Trophoblast cell (in vitro differentiated cells and primary cell): ENCODE measurements at regions not wholly inside any gene's neighbourhood (a gene's known extent, or its start where the extent isn't known, plus 50 kb on each side); places are given as distances from the start of the nearest gene placed in this dataset.

Experiments used
- DNase-seq, 2 donors: peaks; one replicate each; pipeline ENCODE4 v3.0.0-alpha.2; 2016
- H2AFZ ChIP-seq: 2 replicates; pipeline ENCODE4 v1.6.1; 2013; ENCODE audit warnings: low read length, moderate library complexity, mild to moderate bottlenecking; ENCODE audit not compliant: insufficient read depth, poor library complexity
- H2AK5ac ChIP-seq: 2 replicates; pipeline ENCODE4 v1.6.1; 2013; ENCODE audit warnings: mild to moderate bottlenecking, low read length
- H2BK120ac ChIP-seq: 2 replicates; pipeline ENCODE4 v1.6.1; 2013; ENCODE audit warnings: low read length, mild to moderate bottlenecking, moderate library complexity; ENCODE audit not compliant: insufficient read depth, poor library complexity
- H2BK12ac ChIP-seq: 2 replicates; pipeline ENCODE4 v1.6.1; 2013; ENCODE audit warnings: mild to moderate bottlenecking, low read length, moderate library complexity
- H2BK5ac ChIP-seq: 2 replicates; pipeline ENCODE4 v1.6.1; 2013; ENCODE audit warnings: low read length, low read depth, moderate library complexity, mild to moderate bottlenecking; ENCODE audit not compliant: poor library complexity
- H3K14ac ChIP-seq: 2 replicates; pipeline ENCODE4 v1.6.1; 2013; ENCODE audit warnings: mild to moderate bottlenecking, low read length
- H3K18ac ChIP-seq: 2 replicates; pipeline ENCODE4 v1.6.1; 2013; ENCODE audit warnings: mild to moderate bottlenecking, low read length
- H3K23ac ChIP-seq: 2 replicates; pipeline ENCODE4 v1.6.1; 2013; ENCODE audit warnings: low read length
- H3K27ac ChIP-seq: 2 replicates; pipeline ENCODE4 v1.5.1; 2013; ENCODE audit warnings: low read depth, mild to moderate bottlenecking, inconsistent platforms, low read length, moderate library complexity
- H3K27me3 ChIP-seq: 2 replicates; pipeline ENCODE4 v1.6.1; 2013; ENCODE audit warnings: inconsistent platforms, mild to moderate bottlenecking, low read length, moderate library complexity; ENCODE audit not compliant: insufficient read depth
- H3K36me3 ChIP-seq, 2 experiments: 1 replicate in 1 of 2; 2 replicates in 1 of 2; pipeline ENCODE4 v1.6.1; 2013; ENCODE audit warnings: low read length in 2 of 2, mild to moderate bottlenecking in 2 of 2, moderate library complexity in 1 of 2; ENCODE audit not compliant: insufficient read depth in 2 of 2, control insufficient read depth in 1 of 2
- H3K4ac ChIP-seq: 2 replicates; pipeline ENCODE4 v1.6.1; 2013; ENCODE audit warnings: low read depth, mild to moderate bottlenecking, low read length, moderate library complexity
- H3K4me1 ChIP-seq, 2 experiments: 1 replicate in 1 of 2; 2 replicates in 1 of 2; pipeline ENCODE4 v1.6.1; 2013; ENCODE audit warnings: low read length in 2 of 2, mild to moderate bottlenecking in 2 of 2, moderate library complexity in 1 of 2; ENCODE audit not compliant: insufficient read depth in 2 of 2, control insufficient read depth in 1 of 2
- H3K4me2 ChIP-seq: 2 replicates; pipeline ENCODE4 v1.6.1; 2013; ENCODE audit warnings: inconsistent platforms, mild to moderate bottlenecking, low read length, moderate library complexity
- H3K4me3 ChIP-seq: 2 replicates; pipeline ENCODE4 v1.5.1; 2013; ENCODE audit warnings: mild to moderate bottlenecking, low read depth, low read length, inconsistent platforms
- H3K79me1 ChIP-seq: one replicate; pipeline ENCODE4 v1.6.1; 2013; ENCODE audit warnings: low read length
- H3K79me2 ChIP-seq: 2 replicates; pipeline ENCODE4 v1.6.1; 2013; ENCODE audit warnings: low read length, mild to moderate bottlenecking; ENCODE audit not compliant: control insufficient read depth, insufficient read depth, poor library complexity
- H3K9ac ChIP-seq: 2 replicates; pipeline ENCODE4 v1.6.1; 2013; ENCODE audit warnings: mild to moderate bottlenecking, low read length
- H3K9me3 ChIP-seq: 2 replicates; pipeline ENCODE4 v1.6.1; 2013; ENCODE audit warnings: low read depth, mild to moderate bottlenecking, control low read depth, inconsistent platforms, low read length; ENCODE audit not compliant: insufficient read depth
- H4K12ac ChIP-seq: 2 replicates; pipeline ENCODE4 v1.6.1; 2013; ENCODE audit warnings: low read depth, mild to moderate bottlenecking, low read length, moderate library complexity
- H4K8ac ChIP-seq: 2 replicates; pipeline ENCODE4 v1.6.1; 2013; ENCODE audit warnings: low read depth, mild to moderate bottlenecking, low read length, moderate library complexity
- H4K91ac ChIP-seq: one replicate; pipeline ENCODE4 v1.6.1; 2013; ENCODE audit warnings: low read depth, mild to moderate bottlenecking, low read length, moderate library complexity
- WGBS: extraction: QIAGEN DNeasy Blood & Tissue Kit; methylation state at CpG from one replicate; pipeline ENCODE4 v1.1.7; 2013; ENCODE audit warnings: missing lambda C conversion rate; ENCODE audit not compliant: insufficient read length, insufficient coverage; ENCODE audit errors: extremely low coverage; 5-methylcytosine and 5-hydroxymethylcytosine counted together

DNA sequence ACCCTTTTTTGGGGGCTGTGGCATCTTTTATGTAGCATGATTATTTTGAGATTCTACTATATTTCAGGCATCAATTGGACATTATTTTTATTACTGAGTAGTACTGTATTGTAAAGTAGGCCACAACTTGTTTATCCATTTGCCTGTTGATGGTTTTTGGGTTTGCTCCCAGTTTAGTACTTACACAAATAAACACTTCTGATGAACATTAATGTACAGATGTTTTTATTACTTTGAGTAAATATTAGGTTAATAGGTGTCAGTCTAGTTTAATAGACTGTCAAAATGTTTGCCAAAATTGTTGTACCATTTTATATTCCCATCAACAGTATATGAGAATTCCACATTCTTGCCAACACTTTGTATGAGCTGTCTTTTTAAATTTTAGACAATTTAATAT lies 214.9 kb upstream of the MAD2L1 start:
- H4K8ac ChIP-seq = no peak overlapping the region
- no peak overlapping the region for H2BK5ac ChIP-seq
- H3K27me3 ChIP-seq = no peaks in the 10 kb centered on the region
- H3K79me2 ChIP-seq = no peaks in the 10 kb centered on the region
- H2AK5ac ChIP-seq = no peak overlapping the region
- no peak overlapping the region for H3K4me2 ChIP-seq
- no peaks in the 10 kb centered on the region for H3K9me3 ChIP-seq
- no peak overlapping the region for H3K4ac ChIP-seq
- DNase-seq = no peak
- H3K4me3 ChIP-seq = no peak overlapping the region
- H2BK12ac ChIP-seq = no peak overlapping the region
- H3K27ac ChIP-seq = no peak overlapping the region
- no peak overlapping the region for H4K91ac ChIP-seq
- no peak overlapping the region for H2AFZ ChIP-seq
- H4K12ac ChIP-seq = no peak overlapping the region
- no peak overlapping the region for H3K23ac ChIP-seq
- H3K9ac ChIP-seq = no peak overlapping the region
- H3K79me1 ChIP-seq = no peaks in the 10 kb centered on the region
- H3K4me1 ChIP-seq = no peaks in the 10 kb centered on the region
- no peak overlapping the region for H3K14ac ChIP-seq
- no peak overlapping the region for H3K18ac ChIP-seq
- H3K36me3 ChIP-seq = no peaks in the 10 kb centered on the region
- H2BK120ac ChIP-seq = no peak overlapping the region

DNA sequence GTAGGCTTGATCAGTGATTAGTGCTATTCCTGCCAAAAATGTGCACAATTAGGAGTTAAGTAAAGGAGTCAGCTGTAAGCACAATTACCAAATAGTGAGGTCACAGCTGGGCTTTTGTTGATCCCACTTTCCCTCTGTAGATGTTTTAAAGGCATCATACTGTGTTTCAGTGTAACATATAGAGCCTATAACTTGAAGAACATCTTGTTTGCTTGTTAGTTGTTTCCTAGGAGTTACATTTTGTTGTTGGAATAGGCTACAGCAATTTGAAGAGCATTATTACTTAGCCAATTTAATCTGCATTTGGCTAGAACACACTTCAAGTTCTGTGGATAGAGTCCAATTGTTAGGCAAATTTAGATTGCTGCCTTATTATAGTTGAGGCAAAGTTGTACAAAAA lies 210.7 kb upstream of the MAD2L1 start:
- no peak for DNase-seq
- Histone ChIP-seq H3K36me3 (no peaks in the 10 kb centered on the region), H3K27me3 (no peaks in the 10 kb centered on the region), H3K79me2 (no peaks in the 10 kb centered on the region), H2BK12ac (no peak overlapping the region), H3K4ac (no peak overlapping the region), H2BK5ac (no peak overlapping the region), H4K12ac (no peak overlapping the region), H3K4me1 (no peaks in the 10 kb centered on the region), H3K4me3 (no peak overlapping the region), H4K8ac (no peak overlapping the region), H2BK120ac (no peak overlapping the region), H3K4me2 (no peak overlapping the region), H2AFZ (no peak overlapping the region), H3K9me3 (no peaks in the 10 kb centered on the region), H3K9ac (no peak overlapping the region), H3K79me1 (no peaks in the 10 kb centered on the region), H3K23ac (no peak overlapping the region), H4K91ac (no peak overlapping the region), H2AK5ac (no peak overlapping the region), H3K27ac (no peak overlapping the region), H3K14ac (no peak overlapping the region), H3K18ac (no peak overlapping the region)

DNA sequence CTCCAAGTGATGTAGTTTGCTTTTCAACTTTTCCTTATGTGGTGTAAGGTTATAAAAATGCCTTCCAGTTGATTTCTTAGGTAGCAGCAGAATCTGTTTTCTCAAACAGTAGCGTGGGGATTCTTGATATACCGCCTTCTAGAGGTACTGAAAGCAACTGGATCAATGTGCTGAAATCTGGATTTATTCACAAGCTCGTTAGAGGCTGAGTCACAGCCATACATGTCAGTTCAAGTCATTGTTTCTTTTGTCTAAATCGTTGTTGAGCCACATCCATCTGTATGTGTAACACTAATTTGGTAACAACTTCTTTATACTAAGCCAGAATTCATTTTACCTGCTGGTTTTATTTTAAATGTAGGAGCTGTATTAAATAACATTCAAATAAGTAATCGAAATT lies 200.0 kb upstream of the MAD2L1 start:
- Histone ChIP-seq H3K79me2 (no peaks in the 10 kb centered on the region), H3K4me2 (no peak overlapping the region), H2AFZ (no peak overlapping the region), H3K23ac (no peak overlapping the region), H3K9ac (no peak overlapping the region), H4K8ac (no peak overlapping the region), H3K27me3 (no peaks in the 10 kb centered on the region), H3K36me3 (no peaks in the 10 kb centered on the region), H2AK5ac (no peak overlapping the region), H3K9me3 (no peaks in the 10 kb centered on the region), H3K79me1 (no peaks in the 10 kb centered on the region), H3K4ac (no peak overlapping the region), H4K91ac (no peak overlapping the region), H3K18ac (no peak overlapping the region), H2BK120ac (no peak overlapping the region), H4K12ac (no peak overlapping the region), H3K27ac (no peak overlapping the region), H3K4me1 (no peaks in the 10 kb centered on the region), H2BK12ac (no peak overlapping the region), H3K4me3 (no peak overlapping the region), H2BK5ac (no peak overlapping the region), H3K14ac (no peak overlapping the region)
- no CpG with 5 or more reads among the region's 5 CpGs for WGBS
- no peak for DNase-seq

DNA sequence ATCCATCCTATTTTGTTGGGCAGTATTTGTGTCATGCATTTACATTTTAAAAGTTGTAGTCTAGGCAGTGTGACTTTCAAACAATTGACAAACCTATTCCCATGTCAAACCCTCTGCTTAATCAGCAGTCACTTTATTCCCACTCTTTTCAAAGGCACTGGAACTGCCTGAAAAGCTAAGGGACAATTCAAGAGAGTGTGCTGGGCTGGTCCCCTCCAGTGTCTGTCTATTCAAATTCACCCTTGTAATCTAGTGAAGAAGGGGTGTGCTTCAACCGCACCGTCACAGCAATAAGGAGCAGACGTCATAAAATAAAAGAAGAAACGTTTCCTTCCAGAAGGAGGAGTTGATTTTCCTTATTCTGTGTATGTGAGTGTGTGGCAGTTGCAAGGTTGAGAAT lies 197.0 kb upstream of the MAD2L1 start:
- H3K4me3 ChIP-seq = no peak overlapping the region
- H3K14ac ChIP-seq = no peak overlapping the region
- WGBS = no CpG with 5 or more reads among the region's 4 CpGs

DNA sequence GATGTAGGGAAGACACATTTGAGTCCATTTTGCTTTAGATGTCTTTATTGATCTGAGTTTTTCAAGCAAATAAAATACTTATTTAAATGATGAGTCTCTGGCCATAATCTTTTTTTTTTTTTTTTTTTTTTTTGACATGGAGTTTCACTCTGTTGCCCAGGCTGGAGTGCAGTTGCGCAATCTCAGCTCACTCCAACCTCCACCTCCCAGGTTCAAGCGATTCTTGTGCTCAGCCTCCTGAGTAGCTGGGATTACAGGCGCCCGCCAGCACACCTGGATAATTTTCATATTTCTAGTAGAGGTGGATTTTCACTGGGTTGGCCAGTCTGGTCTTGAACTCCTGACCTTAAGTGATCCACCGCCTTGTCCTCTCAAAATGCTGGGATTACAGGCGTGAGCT lies 194.5 kb upstream of the MAD2L1 start:
- H3K9ac ChIP-seq = no peak overlapping the region
- no peak overlapping the region for H2AFZ ChIP-seq
- no peak overlapping the region for H4K91ac ChIP-seq
- H3K27me3 ChIP-seq = no peaks in the 10 kb centered on the region
- H3K79me2 ChIP-seq = no peaks in the 10 kb centered on the region
- no peak for DNase-seq
- H2BK5ac ChIP-seq = no peak overlapping the region
- no peaks in the 10 kb centered on the region for H3K79me1 ChIP-seq
- no peak overlapping the region for H3K14ac ChIP-seq
- no peak overlapping the region for H4K8ac ChIP-seq
- no peak overlapping the region for H3K4me2 ChIP-seq
- H2BK120ac ChIP-seq = no peak overlapping the region
- no peak overlapping the region for H4K12ac ChIP-seq
- H2BK12ac ChIP-seq = no peak overlapping the region
- no peak overlapping the region for H3K4me3 ChIP-seq
- no peak overlapping the region for H3K27ac ChIP-seq
- H3K9me3 ChIP-seq = no peaks in the 10 kb centered on the region
- no peak overlapping the region for H2AK5ac ChIP-seq
- no peak overlapping the region for H3K18ac ChIP-seq
- H3K36me3 ChIP-seq = no peaks in the 10 kb centered on the region
- no peak overlapping the region for H3K23ac ChIP-seq
- no peaks in the 10 kb centered on the region for H3K4me1 ChIP-seq
- WGBS = no CpG with 5 or more reads among the region's 6 CpGs
- H3K4ac ChIP-seq = no peak overlapping the region

More for the DNA sequence above, 197.0 kb upstream of the MAD2L1 start:
- Histone ChIP-seq H3K36me3 (no peaks in the 10 kb centered on the region), H2BK12ac (no peak overlapping the region), H3K27ac (no peak overlapping the region), H3K4me1 (no peaks in the 10 kb centered on the region), H4K91ac (no peak overlapping the region), H3K23ac (no peak overlapping the region), H3K4me2 (no peak overlapping the region), H2BK5ac (no peak overlapping the region), H3K9ac (no peak overlapping the region), H4K12ac (no peak overlapping the region), H3K79me2 (no peaks in the 10 kb centered on the region), H3K9me3 (no peaks in the 10 kb centered on the region), H2BK120ac (no peak overlapping the region), H2AK5ac (no peak overlapping the region), H3K18ac (no peak overlapping the region), H3K27me3 (no peaks in the 10 kb centered on the region), H4K8ac (no peak overlapping the region), H3K79me1 (no peaks in the 10 kb centered on the region), H3K4ac (no peak overlapping the region), H2AFZ (no peak overlapping the region)
- DNase-seq = no peak
